B cell (primary cell): ENCODE measurements at regions not wholly inside any gene's neighbourhood (a gene's known extent, or its start where the extent isn't known, plus 50 kb on each side); places are given as distances from the start of the nearest gene placed in this dataset.

Experiments used
- EZH2 ChIP-seq: IDR thresholded peaks from 2 replicates; pipeline ENCODE4 v1.6.1; 2012; ENCODE audit warnings: borderline replicate concordance, low read depth, mild to moderate bottlenecking, moderate library complexity, low read length; ENCODE audit not compliant: insufficient read depth, poor library complexity, severe bottlenecking
- TF ChIP-seq, protein P1 (sequence below): fragments of 200-600 bp; IDR thresholded peaks from one replicate; pipeline ENCODE4 v1.8.0; 2022; ENCODE audit warnings: antibody characterized with exemption, mild to moderate bottlenecking

DNA sequence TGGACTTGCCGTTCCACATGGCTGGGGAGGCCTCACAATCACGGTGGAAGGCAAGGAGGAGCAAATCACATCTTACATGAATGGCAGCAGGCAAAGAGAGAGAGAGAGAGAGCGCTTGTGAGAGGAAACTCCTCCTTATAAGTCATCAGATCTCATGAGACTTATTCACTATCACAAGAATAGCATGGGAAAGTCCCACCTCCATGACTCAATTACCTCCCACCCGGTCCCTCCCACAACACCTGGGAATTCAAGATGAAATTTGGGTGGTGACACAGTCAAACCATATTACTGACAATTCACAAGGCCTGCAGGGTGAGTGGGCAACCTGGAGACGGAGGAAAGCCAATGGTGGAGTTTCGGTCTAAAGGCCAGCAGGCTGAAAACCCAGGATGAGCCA, 394.3 kb upstream of the TRAM1L1 start:
- TF ChIP-seq, protein P1, sequence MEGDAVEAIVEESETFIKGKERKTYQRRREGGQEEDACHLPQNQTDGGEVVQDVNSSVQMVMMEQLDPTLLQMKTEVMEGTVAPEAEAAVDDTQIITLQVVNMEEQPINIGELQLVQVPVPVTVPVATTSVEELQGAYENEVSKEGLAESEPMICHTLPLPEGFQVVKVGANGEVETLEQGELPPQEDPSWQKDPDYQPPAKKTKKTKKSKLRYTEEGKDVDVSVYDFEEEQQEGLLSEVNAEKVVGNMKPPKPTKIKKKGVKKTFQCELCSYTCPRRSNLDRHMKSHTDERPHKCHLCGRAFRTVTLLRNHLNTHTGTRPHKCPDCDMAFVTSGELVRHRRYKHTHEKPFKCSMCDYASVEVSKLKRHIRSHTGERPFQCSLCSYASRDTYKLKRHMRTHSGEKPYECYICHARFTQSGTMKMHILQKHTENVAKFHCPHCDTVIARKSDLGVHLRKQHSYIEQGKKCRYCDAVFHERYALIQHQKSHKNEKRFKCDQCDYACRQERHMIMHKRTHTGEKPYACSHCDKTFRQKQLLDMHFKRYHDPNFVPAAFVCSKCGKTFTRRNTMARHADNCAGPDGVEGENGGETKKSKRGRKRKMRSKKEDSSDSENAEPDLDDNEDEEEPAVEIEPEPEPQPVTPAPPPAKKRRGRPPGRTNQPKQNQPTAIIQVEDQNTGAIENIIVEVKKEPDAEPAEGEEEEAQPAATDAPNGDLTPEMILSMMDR, result no peak
- no peak for TF ChIP-seq EZH2
